ENCODE measurements at regions not wholly inside any gene's neighbourhood (a gene's known extent, or its start where the extent isn't known, plus 50 kb on each side); places are given as distances from the start of the nearest gene placed in this dataset.
A peak's percentile ranks its signal among the peaks of the same experiment; 100 is the strongest.
"Not testable (repeated sequence)": the region's sequence is repeated elsewhere in the genome, so short reads cannot be mapped to it uniquely, and the experiment has no call there.

DNA sequence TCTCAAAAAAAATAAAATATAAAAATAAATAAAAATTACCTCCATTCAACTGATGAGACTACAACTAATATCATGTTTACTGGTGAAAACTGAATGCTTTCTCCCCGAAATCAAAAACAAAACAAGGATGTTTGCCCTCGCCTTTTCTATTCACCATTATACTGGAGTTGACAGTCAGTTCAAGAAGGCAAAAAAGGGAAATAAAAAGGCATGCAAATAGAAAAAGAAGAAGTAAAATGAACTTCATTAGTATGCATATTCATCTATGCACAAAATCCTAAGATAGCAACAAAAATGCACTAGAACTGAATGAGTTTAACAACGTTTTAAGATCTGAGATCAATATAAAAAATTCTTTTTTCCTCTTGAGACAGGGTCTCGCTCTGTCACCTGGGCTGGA lies 72.7 kb upstream of the FAM174B start:
- DNase-seq (ENCODE audit: low spot score in 2 of 2): no peak
- Mint-ChIP-seq H3K9me3 (no peaks in the 10 kb centered on the region), H3K36me3 (ENCODE audit: insufficient read depth) (peaks cover 1% of the 10 kb centered on the region), H3K27me3 (peaks cover 10% of the 10 kb centered on the region), H3K4me3 (no peak overlapping the region), H3K4me1 (peaks cover 6% of the 10 kb centered on the region), H3K27ac (ENCODE audit: low read depth) (no peak overlapping the region)
- ATAC-seq (replicated peaks; ENCODE audit: extremely low read depth, poor library complexity, severe bottlenecking): no peak

DNA sequence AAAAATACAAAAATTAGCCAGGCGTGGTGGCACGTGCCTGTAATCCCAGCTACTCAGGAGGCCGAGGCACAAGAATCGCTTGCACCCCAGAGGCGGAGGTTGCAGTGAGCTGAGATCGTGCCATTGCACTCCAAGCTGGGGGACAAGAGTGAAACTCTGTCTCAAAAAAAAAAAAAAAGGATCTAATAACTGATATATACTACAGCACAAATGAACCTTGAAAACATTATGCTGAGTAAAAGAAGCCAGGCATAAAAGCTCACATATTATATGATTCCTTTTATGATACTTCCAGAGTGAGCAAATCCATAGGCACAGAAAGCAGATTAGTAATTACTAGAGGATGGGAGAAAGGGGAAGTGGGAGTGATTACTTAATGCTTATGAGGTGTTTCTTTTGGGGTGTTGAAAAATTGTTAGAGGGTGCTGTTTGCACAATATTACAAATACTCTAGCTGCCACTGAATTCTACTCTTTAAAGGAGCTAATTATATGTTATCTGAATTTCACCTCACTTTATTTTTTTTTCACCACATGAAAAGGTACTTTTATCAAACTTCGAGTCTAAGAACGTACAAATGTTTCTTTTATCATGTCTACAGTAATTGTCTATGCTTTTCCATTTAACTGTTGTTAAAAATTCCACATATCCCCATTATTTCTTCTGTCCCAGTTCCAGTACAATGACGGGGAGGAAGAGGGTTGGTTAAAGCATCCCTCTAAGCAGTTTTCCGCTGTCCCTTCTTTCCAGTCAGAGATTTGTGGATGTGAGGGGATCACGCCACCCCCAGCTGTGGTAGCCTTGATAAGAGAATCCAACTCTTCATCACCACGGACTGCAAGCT lies 77.7 kb upstream of the FAM174B start:
- peaks cover 4% of the 10 kb centered on the region for H3K4me1 Mint-ChIP-seq
- peak overlapping the region; percentile 78 for H3K4me3 Mint-ChIP-seq
- H3K36me3 Mint-ChIP-seq (ENCODE audit: insufficient read depth): peaks cover 1% of the 10 kb centered on the region
- no peak overlapping the region for H3K27ac Mint-ChIP-seq (ENCODE audit: low read depth)
- no peak for ATAC-seq (replicated peaks; ENCODE audit: extremely low read depth, poor library complexity, severe bottlenecking)
- DNase-seq (ENCODE audit: low spot score in 2 of 2): no peak
- peaks cover 28% of the 10 kb centered on the region for H3K27me3 Mint-ChIP-seq
- H3K9me3 Mint-ChIP-seq: no peaks in the 10 kb centered on the region

DNA sequence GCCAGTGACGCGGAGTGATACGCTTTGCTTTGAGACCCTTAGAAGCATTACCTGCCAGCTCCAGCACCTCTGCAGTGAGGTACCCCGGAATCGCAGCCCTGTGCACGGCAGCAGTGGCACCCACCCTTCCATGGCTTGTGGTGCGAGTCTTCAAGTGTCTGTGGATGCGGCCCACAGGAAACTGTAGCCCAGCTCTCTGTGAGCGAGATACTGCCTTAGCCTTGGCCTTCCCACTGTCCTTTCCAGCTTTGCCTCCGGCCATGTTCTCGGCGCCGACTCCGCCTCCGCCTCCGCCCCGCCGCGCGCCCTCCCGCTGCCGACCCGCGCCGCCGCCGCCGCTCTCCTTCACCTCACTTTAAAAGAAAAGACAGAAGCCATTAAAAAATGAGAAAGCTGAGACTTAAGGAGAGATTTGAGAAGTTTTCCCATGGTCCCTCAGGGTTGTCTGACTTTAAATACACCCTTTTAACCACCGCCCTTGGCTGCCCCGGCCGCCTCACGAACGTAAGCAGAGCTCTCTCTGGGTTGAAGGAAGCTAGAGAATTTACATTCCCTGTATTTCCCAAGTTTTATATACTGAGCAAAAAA lies 78.5 kb upstream of the FAM174B start:
- no peak for ATAC-seq (replicated peaks; ENCODE audit: extremely low read depth, poor library complexity, severe bottlenecking)
- Mint-ChIP-seq H3K4me1 (peaks cover 4% of the 10 kb centered on the region), H3K36me3 (ENCODE audit: insufficient read depth) (peaks cover 1% of the 10 kb centered on the region), H3K27ac (ENCODE audit: low read depth) (no peak overlapping the region), H3K4me3 (peak overlapping the region; percentile 78), H3K27me3 (peaks cover 28% of the 10 kb centered on the region), H3K9me3 (no peaks in the 10 kb centered on the region)
- DNase-seq (ENCODE audit: low spot score in 2 of 2): no peak

DNA sequence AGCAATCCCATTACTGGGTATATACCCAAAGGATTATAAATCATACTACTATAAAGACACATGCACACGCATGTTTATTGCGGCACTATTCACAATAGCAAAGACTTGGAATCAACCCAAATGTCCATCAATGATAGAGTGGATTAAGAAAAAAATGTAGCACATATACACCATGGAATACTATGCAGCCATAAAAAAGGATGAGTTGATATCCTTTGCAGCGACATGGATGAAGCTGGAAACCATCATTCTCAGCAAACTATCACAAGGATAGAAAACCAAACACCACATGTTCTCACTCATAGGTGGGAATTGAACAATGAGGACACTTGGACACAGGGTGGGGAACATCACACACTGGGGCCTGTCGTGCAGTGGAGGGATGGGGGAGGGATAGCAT lies 83.7 kb upstream of the FAM174B start:
- not testable (repeated sequence) for H3K36me3 Mint-ChIP-seq (ENCODE audit: insufficient read depth); H3K27ac Mint-ChIP-seq (ENCODE audit: low read depth); DNase-seq (ENCODE audit: low spot score in 2 of 2); H3K4me3 Mint-ChIP-seq; H3K4me1 Mint-ChIP-seq; ATAC-seq (replicated peaks; ENCODE audit: extremely low read depth, poor library complexity, severe bottlenecking); H3K9me3 Mint-ChIP-seq
- peaks cover 31% of the 10 kb centered on the region for H3K27me3 Mint-ChIP-seq

DNA sequence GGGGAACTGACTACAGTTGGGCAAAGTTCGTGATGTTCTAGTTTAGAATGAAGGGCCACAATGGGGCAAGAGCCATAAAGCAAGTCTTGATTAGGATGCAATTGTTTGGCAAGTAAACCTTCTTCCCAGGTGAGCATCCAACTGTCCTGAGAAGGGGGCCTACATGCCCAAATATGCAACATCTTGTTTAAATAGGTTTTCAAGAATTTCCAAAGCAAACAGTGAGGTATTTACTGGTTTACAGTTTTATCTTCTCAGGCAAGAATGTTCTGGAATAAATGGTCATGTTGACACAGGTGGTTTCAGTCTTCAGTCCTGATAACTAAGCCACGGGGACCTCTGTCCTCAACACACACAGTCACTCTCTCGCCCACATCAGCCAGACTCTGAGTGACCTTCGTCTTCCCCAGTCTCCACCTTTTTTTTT lies 90.3 kb upstream of the FAM174B start:
- DNase-seq (ENCODE audit: low spot score in 2 of 2): no peak
- no peak for ATAC-seq (replicated peaks; ENCODE audit: extremely low read depth, poor library complexity, severe bottlenecking)
- Mint-ChIP-seq H3K36me3 (ENCODE audit: insufficient read depth) (no peaks in the 10 kb centered on the region), H3K4me1 (no peaks in the 10 kb centered on the region), H3K27me3 (peaks cover 10% of the 10 kb centered on the region), H3K4me3 (no peak overlapping the region), H3K9me3 (no peaks in the 10 kb centered on the region), H3K27ac (ENCODE audit: low read depth) (no peak overlapping the region)

DNA sequence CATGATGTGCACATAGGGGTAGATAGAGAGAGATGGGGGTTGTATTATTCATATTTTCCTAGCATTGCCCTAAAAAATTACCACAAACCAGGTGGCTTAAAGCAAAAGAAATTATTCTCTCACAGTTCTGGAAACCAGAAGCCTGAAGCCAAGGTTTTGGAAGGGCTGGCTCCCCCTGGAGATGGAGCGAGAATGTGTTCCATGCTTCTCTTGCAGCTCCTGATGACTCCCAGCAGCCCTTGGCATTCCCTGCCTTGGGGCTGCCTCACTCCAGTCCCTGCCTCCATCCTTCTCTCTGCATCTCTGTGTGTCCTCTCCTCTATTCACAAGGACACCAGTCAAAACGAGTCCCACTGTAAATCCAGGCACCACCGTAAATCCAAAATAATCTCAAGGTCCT lies 91.5 kb upstream of the FAM174B start:
- Mint-ChIP-seq H3K4me1 (no peaks in the 10 kb centered on the region), H3K27ac (ENCODE audit: low read depth) (no peak overlapping the region), H3K36me3 (ENCODE audit: insufficient read depth) (no peaks in the 10 kb centered on the region), H3K9me3 (no peaks in the 10 kb centered on the region), H3K4me3 (no peak overlapping the region), H3K27me3 (peaks cover 2% of the 10 kb centered on the region)
- ATAC-seq (replicated peaks; ENCODE audit: extremely low read depth, poor library complexity, severe bottlenecking) (no peak), DNase-seq (ENCODE audit: low spot score in 2 of 2) (no peak)

DNA sequence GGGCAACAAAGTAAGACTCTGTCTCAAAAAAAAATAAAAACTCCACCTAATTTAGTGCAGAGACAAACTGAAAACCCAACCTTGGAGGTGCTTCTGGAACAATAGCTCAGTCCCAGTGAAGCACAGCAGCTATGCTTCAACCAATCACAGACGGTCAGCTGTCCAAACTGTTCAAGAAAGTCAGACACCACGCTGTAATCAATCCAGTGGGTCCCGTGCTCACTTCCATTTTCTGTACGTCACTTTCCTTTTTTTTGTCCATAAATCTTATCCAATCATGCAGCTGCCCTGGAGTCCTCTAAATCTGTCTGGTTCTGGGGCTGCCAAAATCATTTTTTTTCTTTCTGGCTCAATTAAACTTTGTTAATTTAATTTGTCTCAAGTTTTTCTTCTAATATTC lies 93.6 kb upstream of the FAM174B start:
- no peak overlapping the region for H3K27ac Mint-ChIP-seq (ENCODE audit: low read depth)
- H3K4me1 Mint-ChIP-seq: no peaks in the 10 kb centered on the region
- H3K4me3 Mint-ChIP-seq: no peak overlapping the region
- no peak for ATAC-seq (replicated peaks; ENCODE audit: extremely low read depth, poor library complexity, severe bottlenecking)
- H3K36me3 Mint-ChIP-seq (ENCODE audit: insufficient read depth): no peaks in the 10 kb centered on the region
- H3K9me3 Mint-ChIP-seq: no peaks in the 10 kb centered on the region
- H3K27me3 Mint-ChIP-seq: peaks cover 9% of the 10 kb centered on the region
- DNase-seq (ENCODE audit: low spot score in 2 of 2): no peak

DNA sequence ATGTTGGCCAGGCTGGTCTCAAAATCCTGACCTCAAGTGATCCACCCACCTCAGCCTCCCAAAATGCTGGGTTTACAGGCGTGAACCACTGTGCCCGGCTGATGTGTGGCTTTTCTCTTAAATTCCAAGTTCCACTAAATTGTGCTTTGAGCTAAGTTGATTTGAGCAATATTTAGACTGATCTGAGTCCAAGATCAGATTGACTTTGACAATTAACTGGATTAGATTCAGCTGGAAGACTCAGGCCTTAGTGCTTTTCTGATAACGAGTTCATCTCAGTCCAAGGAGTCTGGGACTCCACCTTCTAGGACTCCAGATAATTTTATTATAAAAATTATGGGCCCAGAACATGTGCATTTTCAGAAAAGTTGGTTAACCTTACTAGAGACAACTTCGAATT lies 94.4 kb upstream of the FAM174B start:
- ATAC-seq (replicated peaks; ENCODE audit: extremely low read depth, poor library complexity, severe bottlenecking) (no peak), DNase-seq (ENCODE audit: low spot score in 2 of 2) (no peak)
- Mint-ChIP-seq H3K36me3 (ENCODE audit: insufficient read depth) (no peaks in the 10 kb centered on the region), H3K4me3 (no peak overlapping the region), H3K27ac (ENCODE audit: low read depth) (no peak overlapping the region), H3K9me3 (no peaks in the 10 kb centered on the region), H3K4me1 (no peaks in the 10 kb centered on the region), H3K27me3 (peaks cover 9% of the 10 kb centered on the region)

DNA sequence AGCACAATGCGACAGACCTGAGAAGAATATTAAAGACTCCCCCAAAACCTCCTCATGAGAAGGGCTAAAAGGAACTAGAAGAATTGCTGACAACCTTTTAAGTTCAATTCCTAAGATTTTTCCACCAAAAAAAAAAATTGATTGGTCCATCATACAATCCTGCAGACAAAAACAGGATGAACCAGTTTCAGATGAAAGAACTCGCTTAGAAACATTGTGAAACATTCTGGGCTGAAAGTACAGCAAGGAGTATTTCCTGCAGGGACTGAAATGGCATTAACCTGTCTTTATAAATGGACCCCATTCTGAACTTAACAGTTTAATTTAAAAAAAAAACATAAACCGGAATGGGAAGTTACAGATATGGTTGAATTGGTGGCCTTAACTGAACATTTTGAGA lies 96.0 kb upstream of the FAM174B start:
- Mint-ChIP-seq H3K4me1 (no peaks in the 10 kb centered on the region), H3K9me3 (no peaks in the 10 kb centered on the region), H3K36me3 (ENCODE audit: insufficient read depth) (no peaks in the 10 kb centered on the region), H3K27me3 (peaks cover 9% of the 10 kb centered on the region), H3K4me3 (no peak overlapping the region), H3K27ac (ENCODE audit: low read depth) (no peak overlapping the region)
- ATAC-seq (replicated peaks; ENCODE audit: extremely low read depth, poor library complexity, severe bottlenecking) (no peak), DNase-seq (ENCODE audit: low spot score in 2 of 2) (no peak)

DNA sequence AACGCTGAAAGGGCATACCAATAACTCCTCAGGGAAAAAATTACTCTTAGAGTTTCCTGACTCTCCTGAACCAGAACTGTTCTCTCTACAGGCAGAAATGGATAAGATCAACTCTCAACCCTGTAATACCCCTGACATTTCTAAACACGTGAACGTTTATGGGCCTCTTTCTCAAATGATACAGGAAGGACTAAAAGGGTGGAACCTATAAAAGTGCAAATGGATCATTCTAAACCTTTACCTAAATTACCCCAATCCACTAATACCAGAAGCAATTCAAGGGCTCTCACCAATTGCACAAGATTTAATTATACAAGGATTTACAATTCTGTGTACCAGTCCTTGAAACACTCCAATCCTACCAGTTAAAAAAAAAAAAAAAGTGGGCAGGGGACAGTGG lies 98.0 kb upstream of the FAM174B start:
- Mint-ChIP-seq H3K4me1 (no peaks in the 10 kb centered on the region), H3K27ac (ENCODE audit: low read depth) (no peak overlapping the region), H3K4me3 (no peak overlapping the region), H3K27me3 (peaks cover 9% of the 10 kb centered on the region), H3K9me3 (no peaks in the 10 kb centered on the region), H3K36me3 (ENCODE audit: insufficient read depth) (no peaks in the 10 kb centered on the region)
- no peak for DNase-seq (ENCODE audit: low spot score in 2 of 2)
- ATAC-seq (replicated peaks; ENCODE audit: extremely low read depth, poor library complexity, severe bottlenecking): no peak

DNA sequence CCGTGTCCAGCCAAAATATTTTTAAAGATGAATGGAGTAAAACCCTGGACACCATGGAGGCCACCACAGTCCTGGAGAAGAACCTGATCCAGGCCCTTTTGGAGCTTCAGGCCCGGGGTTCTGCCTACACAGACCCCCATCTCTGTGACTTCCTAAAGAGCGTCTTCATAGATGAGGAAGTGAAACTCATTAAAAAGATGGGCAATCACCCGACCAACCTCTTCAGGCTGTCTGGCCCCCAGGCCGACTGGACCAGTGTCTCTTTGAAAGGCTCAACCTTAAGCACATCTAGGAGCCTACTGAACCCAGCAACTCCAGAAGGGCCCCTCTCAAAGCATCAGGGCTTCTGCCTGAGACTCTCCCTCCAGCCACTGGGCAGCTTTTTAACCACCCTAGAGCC lies 107.9 kb upstream of the FAM174B start:
- no peak overlapping the region for H3K4me3 Mint-ChIP-seq
- no peak for ATAC-seq (replicated peaks; ENCODE audit: extremely low read depth, poor library complexity, severe bottlenecking)
- DNase-seq (ENCODE audit: low spot score in 2 of 2): no peak
- no peaks in the 10 kb centered on the region for H3K4me1 Mint-ChIP-seq
- H3K36me3 Mint-ChIP-seq (ENCODE audit: insufficient read depth): no peaks in the 10 kb centered on the region
- no peaks in the 10 kb centered on the region for H3K9me3 Mint-ChIP-seq
- H3K27me3 Mint-ChIP-seq: no peaks in the 10 kb centered on the region
- no peak overlapping the region for H3K27ac Mint-ChIP-seq (ENCODE audit: low read depth)

DNA sequence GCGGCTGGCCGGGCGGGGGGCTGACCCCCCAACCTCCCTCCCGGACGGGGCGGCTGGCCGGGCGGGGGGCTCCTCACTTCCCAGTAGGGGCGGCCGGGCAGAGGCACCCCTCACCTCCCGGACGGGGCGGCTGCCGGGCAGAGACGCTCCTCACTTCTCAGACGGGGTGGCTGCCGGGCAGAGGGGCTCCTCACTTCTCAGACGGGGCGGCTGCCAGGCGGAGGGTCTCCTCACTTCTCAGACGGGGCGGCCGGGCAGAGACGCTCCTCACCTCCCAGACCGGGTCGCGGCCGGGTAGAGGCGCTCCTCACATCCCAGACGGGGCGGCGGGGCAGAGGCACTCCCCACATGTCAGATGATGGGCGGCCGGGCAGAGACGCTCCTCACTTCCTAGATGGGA lies 112.6 kb upstream of the FAM174B start:
- H3K4me1 Mint-ChIP-seq; H3K4me3 Mint-ChIP-seq; DNase-seq (ENCODE audit: low spot score in 2 of 2); H3K9me3 Mint-ChIP-seq; H3K27ac Mint-ChIP-seq (ENCODE audit: low read depth); H3K27me3 Mint-ChIP-seq; H3K36me3 Mint-ChIP-seq (ENCODE audit: insufficient read depth); ATAC-seq (replicated peaks; ENCODE audit: extremely low read depth, poor library complexity, severe bottlenecking): not testable (repeated sequence)

DNA sequence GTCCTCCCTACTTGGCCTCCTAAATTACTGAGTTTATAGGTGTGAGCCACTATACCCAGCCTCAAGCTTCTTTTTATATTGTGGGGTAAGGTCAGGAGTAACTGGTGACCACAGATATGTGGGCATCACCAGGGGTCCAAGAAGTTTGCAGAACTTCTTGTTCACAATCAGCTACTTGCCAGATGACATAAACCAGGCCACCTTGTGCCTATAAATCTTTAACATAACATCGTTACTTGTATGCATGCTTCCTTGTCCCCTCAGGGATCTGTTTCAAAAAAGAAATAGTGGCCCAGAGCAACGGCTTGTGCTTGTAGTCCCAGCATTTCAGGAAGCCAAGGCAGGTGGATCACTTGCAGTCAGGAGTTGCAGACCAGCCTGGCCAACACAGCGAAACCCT lies 115.1 kb upstream of the FAM174B start:
- ATAC-seq (replicated peaks; ENCODE audit: extremely low read depth, poor library complexity, severe bottlenecking) (no peak), DNase-seq (ENCODE audit: low spot score in 2 of 2) (no peak)
- Mint-ChIP-seq H3K9me3 (no peaks in the 10 kb centered on the region), H3K27ac (ENCODE audit: low read depth) (no peak overlapping the region), H3K27me3 (no peaks in the 10 kb centered on the region), H3K4me3 (no peak overlapping the region), H3K4me1 (no peaks in the 10 kb centered on the region), H3K36me3 (ENCODE audit: insufficient read depth) (no peaks in the 10 kb centered on the region)
